Endodermal cell (in vitro differentiated cells): ENCODE measurements at regions not wholly inside any gene's neighbourhood (a gene's known extent, or its start where the extent isn't known, plus 50 kb on each side); places are given as distances from the start of the nearest gene placed in this dataset.

Experiments used
- DNase-seq: peaks from one replicate; pipeline ENCODE4 v3.0.0-alpha.2; 2017
- H3K27ac ChIP-seq: 2 replicates; pipeline ENCODE4 v1.5.1; 2013; ENCODE audit warnings: mild to moderate bottlenecking, low read depth, low read length, moderate library complexity
- H3K27me3 ChIP-seq: 2 replicates; pipeline ENCODE4 v1.6.1; 2013; ENCODE audit warnings: mild to moderate bottlenecking, low read length, moderate library complexity; ENCODE audit not compliant: insufficient read depth, control insufficient read depth, poor library complexity, severe bottlenecking
- H3K36me3 ChIP-seq: 2 replicates; pipeline ENCODE4 v1.7.0; 2013; ENCODE audit warnings: mild to moderate bottlenecking, low read length, moderate library complexity; ENCODE audit not compliant: control insufficient read depth, insufficient read depth
- H3K4me1 ChIP-seq: one replicate; pipeline ENCODE4 v1.7.0; 2013; ENCODE audit warnings: low read length; ENCODE audit not compliant: control insufficient read depth, insufficient read depth
- H3K4me3 ChIP-seq: 2 replicates; pipeline ENCODE4 v1.5.1; 2013; ENCODE audit warnings: mild to moderate bottlenecking, low read length, moderate library complexity
- H3K9ac ChIP-seq: 2 replicates; pipeline ENCODE4 v1.6.1; 2013; ENCODE audit warnings: mild to moderate bottlenecking, low read length, moderate library complexity; ENCODE audit not compliant: poor library complexity, severe bottlenecking; ENCODE audit errors: extremely low read depth
- H3K9me3 ChIP-seq: 2 replicates; pipeline ENCODE4 v1.6.1; 2013; ENCODE audit warnings: mild to moderate bottlenecking, low read length, moderate library complexity; ENCODE audit not compliant: control insufficient read depth
- H3K27ac Mint-ChIP-seq: 2 replicates; pipeline ENCODE4 v1.8.0; 2020; ENCODE audit warnings: mixed read lengths
- H3K27me3 Mint-ChIP-seq: 2 replicates; pipeline ENCODE4 v1.8.0; 2021; ENCODE audit warnings: mild to moderate bottlenecking, mixed read lengths; ENCODE audit not compliant: insufficient read depth
- H3K36me3 Mint-ChIP-seq: 2 replicates; pipeline ENCODE4 v1.8.0; 2020; ENCODE audit warnings: low read depth, mixed read lengths
- H3K4me1 Mint-ChIP-seq: 2 replicates; pipeline ENCODE4 v1.8.0; 2020; ENCODE audit warnings: mixed read lengths
- H3K4me3 Mint-ChIP-seq: 2 replicates; pipeline ENCODE4 v1.8.0; 2020; ENCODE audit warnings: mild to moderate bottlenecking, moderate library complexity, mixed read lengths
- H3K9me3 Mint-ChIP-seq: 2 replicates; pipeline ENCODE4 v1.8.0; 2020; ENCODE audit warnings: mild to moderate bottlenecking, mixed read lengths
- CTCF ChIP-seq: fragments of 200-600 bp; sonication (generic); conservative IDR thresholded peaks from 2 replicates; pipeline ENCODE4 v1.5.0; 2021; ENCODE audit warnings: antibody characterized with exemption, mild to moderate bottlenecking
- WGBS, 2 experiments: methylation state at CpG; one replicate each; pipeline versions ENCODE4 v1.1.5 to v1.1.7; 2013; ENCODE audit warnings: missing lambda C conversion rate in 2 of 2, mixed read lengths in 1 of 2; ENCODE audit not compliant: insufficient coverage in 1 of 2, insufficient read length in 1 of 2; 5-methylcytosine and 5-hydroxymethylcytosine counted together

- Mint-ChIP-seq H3K27me3 (no peaks in the 10 kb centered on the region), H3K36me3 (no peaks in the 10 kb centered on the region), H3K27ac (no peak overlapping the region), H3K9me3 (no peaks in the 10 kb centered on the region), H3K4me1 (no peaks in the 10 kb centered on the region), H3K4me3 (no peak overlapping the region)
- TF ChIP-seq CTCF: no peak
- no peaks in the 10 kb centered on the region for H3K4me1 ChIP-seq
- H3K4me3 ChIP-seq: no peak overlapping the region
- no peak for DNase-seq
- no peak overlapping the region for H3K9ac ChIP-seq
- no peaks in the 10 kb centered on the region for H3K9me3 ChIP-seq
- no peak overlapping the region for H3K27ac ChIP-seq
- H3K36me3 ChIP-seq: no peaks in the 10 kb centered on the region
- H3K27me3 ChIP-seq: no peaks in the 10 kb centered on the region
- WGBS, 2 experiments: 100% methylated on average over 1 of the region's 1 CpG
These were observed 1047.4 kb upstream of the LRRN3 start for GRCh38 chr7:110043519-110043918.

- Mint-ChIP-seq H3K27me3 (no peaks in the 10 kb centered on the region), H3K4me1 (no peaks in the 10 kb centered on the region), H3K4me3 (no peak overlapping the region), H3K9me3 (no peaks in the 10 kb centered on the region), H3K27ac (peak overlapping the region; percentile 21), H3K36me3 (no peaks in the 10 kb centered on the region)
- Histone ChIP-seq H3K27me3 (no peaks in the 10 kb centered on the region), H3K9me3 (no peaks in the 10 kb centered on the region), H3K9ac (no peak overlapping the region), H3K4me3 (no peak overlapping the region), H3K36me3 (no peaks in the 10 kb centered on the region), H3K4me1 (no peaks in the 10 kb centered on the region), H3K27ac (no peak overlapping the region)
- no peak for DNase-seq
- TF ChIP-seq CTCF: no peak
- 88% methylated on average over 2 of the region's 2 CpGs; no CpG with 5 or more reads in 1 of the 2 experiments for WGBS, 2 experiments
These were observed 1040.1 kb upstream of the LRRN3 start for GRCh38 chr7:110050785-110051184.

- H3K4me1 Mint-ChIP-seq: no peaks in the 10 kb centered on the region
- H3K27me3 ChIP-seq: no peaks in the 10 kb centered on the region
- no peaks in the 10 kb centered on the region for H3K9me3 Mint-ChIP-seq
- no peak overlapping the region for H3K4me3 Mint-ChIP-seq
- no peak overlapping the region for H3K27ac ChIP-seq
- H3K36me3 Mint-ChIP-seq: no peaks in the 10 kb centered on the region
- H3K9ac ChIP-seq: no peak overlapping the region
- WGBS, 2 experiments: 86 to 94% methylated on average over 1 to 2 of the region's 2 CpGs
- no peak for TF ChIP-seq CTCF
- DNase-seq: no peak
- no peaks in the 10 kb centered on the region for H3K36me3 ChIP-seq
- H3K4me1 ChIP-seq: no peaks in the 10 kb centered on the region
- H3K27me3 Mint-ChIP-seq: no peaks in the 10 kb centered on the region
- no peaks in the 10 kb centered on the region for H3K9me3 ChIP-seq
- H3K4me3 ChIP-seq: no peak overlapping the region
- H3K27ac Mint-ChIP-seq: no peak overlapping the region
These were observed 1039.6 kb upstream of the LRRN3 start for GRCh38 chr7:110051372-110051771.
